Heart left ventricle (tissue), 16 donors: ENCODE measurements at regions not wholly inside any gene's neighbourhood (a gene's known extent, or its start where the extent isn't known, plus 50 kb on each side); places are given as distances from the start of the nearest gene placed in this dataset.
A peak's percentile ranks its signal among the peaks of the same experiment; 100 is the strongest.

Experiments
- ATAC-seq, 4 donors: fragments of 200-7000 bp; cut with Tn5 transposase; one replicate each; pipeline ENCODE4 v1.9.1; 2020 to 2022; ENCODE audit warnings: moderate library complexity in 4 of 4, mild to moderate bottlenecking in 3 of 4, moderate number of reproducible peaks in 1 of 4
- DNase-seq, 5 donors: peaks; one replicate each; pipeline ENCODE4 v3.0.0-alpha.2; 2020
- H3K27ac ChIP-seq, 12 donors: fragments of 200-600 bp; sonication (generic) in 4 of 12; one replicate each; pipeline versions ENCODE4 v1.5.0 to v1.8.0; 2016 to 2022; ENCODE audit warnings: mild to moderate bottlenecking in 2 of 12
- H3K27me3 ChIP-seq, 9 donors: fragments of 200-600 bp; sonication (generic) in 2 of 9; one replicate each; pipeline versions ENCODE4 v1.5.1 to v1.8.0; 2016 to 2022; ENCODE audit warnings: mild to moderate bottlenecking in 3 of 9
- H3K36me3 ChIP-seq, 9 donors: fragments of 200-600 bp; sonication (generic) in 2 of 9; one replicate each; pipeline versions ENCODE4 v1.5.0 to v1.8.0; 2018 to 2022; ENCODE audit warnings: mild to moderate bottlenecking in 2 of 9
- H3K4me1 ChIP-seq, 12 donors: fragments of 200-600 bp; sonication (generic) in 4 of 12; one replicate each; pipeline versions ENCODE4 v1.5.0 to v1.8.0; 2016 to 2022; ENCODE audit warnings: mild to moderate bottlenecking in 3 of 12
- H3K4me3 ChIP-seq, 12 donors: fragments of 200-600 bp; sonication (generic) in 4 of 12; one replicate each; pipeline versions ENCODE4 v1.5.0 to v1.8.0; 2017 to 2022; ENCODE audit warnings: mild to moderate bottlenecking in 9 of 12, moderate library complexity in 4 of 12
- H3K9me3 ChIP-seq, 12 donors: fragments of 200-600 bp; sonication (generic) in 4 of 12; one replicate each; pipeline versions ENCODE4 v1.5.0 to v1.8.0; 2016 to 2022; ENCODE audit warnings: mild to moderate bottlenecking in 1 of 12
- CTCF ChIP-seq, 12 donors: fragments of 200-600 bp; sonication (generic) in 4 of 12; IDR thresholded peaks; one replicate each; pipeline versions ENCODE4 v1.5.0 to v1.8.0; 2018 to 2022; ENCODE audit warnings: antibody characterized with exemption in 12 of 12, mild to moderate bottlenecking in 5 of 12
- POLR2A ChIP-seq, 2 donors: fragments of 450-650 bp; IDR thresholded peaks; one replicate each; pipeline ENCODE4 v1.6.1; 2017; ENCODE audit warnings: antibody characterized with exemption in 2 of 2, mild to moderate bottlenecking in 2 of 2, moderate library complexity in 2 of 2
- WGBS, 4 donors: extraction: QIAGEN DNeasy Blood & Tissue Kit in 2 of 4; methylation state at CpG; one replicate each; pipeline versions ENCODE4 v1.1.5 to v1.1.7; 2013 to 2018; 5-methylcytosine and 5-hydroxymethylcytosine counted together
- intact Hi-C, 10 donors: fragments of 100-400 bp; cut with DNase I; formaldehyde crosslinking; loops; one replicate each; pipeline versions ENCODE4 v1.11.1 to v1.14.2; 2022
- donor health status: ischemic (EF 13 %, LVEDD 7.1; RV severe dilation, severe dysfunction).
- donor health status: healthy with polysubstance abuse.
- donor health status: DM: no; HTN: yes; CAD: no.
- donor health status: DM: no; HTN: no; CAD: no.
- donor health status: ischemic (EF 25% LVEDD 6.9; RV normal size, moderate dysfunction).
- donor health status: ischemic (EF 25% LVEDD 5.7; RV mildly dilated, moderate dysfunction).
- donor health status: healthy.
- donor health status: DM: yes; HTN: yes; CAD: no.
- donor health status: ischemic (EF 35%, LVEDD 5.7; RV mildly dilated, moderate dysfunction).
- donor health status: nonischemic (EF 11% LVEDD 7.7; RV severe dilation, severe dysfunction).
- donor health status: DM: yes; HTN: yes; CAD: no.
- donor health status: PGD.
- donor health status: ischemic (EF 29% LVEDD 5.4; RV normal size, mild dysfunction).
- donor health status: nonischemic (EF 23%, LVEDD 6.1; RV moderate dilation, normal function).

GRCh38 chr5:3780907-3781306 is 185.3 kb downstream of the IRX1 start:
- Histone ChIP-seq H3K36me3 (no peaks in the 10 kb centered on the region), H3K4me1 (peaks cover 0 to 10% (median 0%) of the 10 kb centered on the region in 12 donors), H3K27ac (no peak overlapping the region), H3K27me3 (no peaks in the 10 kb centered on the region), H3K9me3 (no peaks in the 10 kb centered on the region), H3K4me3 (no peak overlapping the region)
- DNase-seq (no peak), ATAC-seq (peak in 2 of 4 donors; percentile 18 to 24)
- intact Hi-C loops: no loop called here
- 71 to 75% (median 75%) methylated on average over 7 to 11 of the region's 11 CpGs for WGBS, 4 donors
- TF ChIP-seq CTCF (IDR thresholded peaks at IDR 0.05): no peak
- no peak for TF ChIP-seq POLR2A (IDR thresholded peaks at IDR 0.05)

DNA sequence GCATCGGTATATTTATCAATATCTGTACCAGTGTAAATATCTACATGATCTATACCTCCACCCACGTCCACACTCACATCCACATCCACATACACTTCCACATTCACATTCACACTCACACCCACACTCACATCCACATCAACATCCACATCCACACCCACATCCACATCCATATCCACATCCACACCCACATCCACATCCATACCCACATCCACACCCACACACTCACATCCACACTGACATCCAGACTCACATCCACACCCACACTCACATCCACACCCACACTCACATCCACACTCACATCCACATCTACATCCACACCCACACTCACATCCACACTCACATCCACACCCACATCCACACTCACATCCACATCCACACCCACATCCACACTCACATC is 189.2 kb downstream of the IRX1 start:
- Histone ChIP-seq H3K27ac (no peak overlapping the region), H3K9me3 (no peaks in the 10 kb centered on the region), H3K27me3 (no peaks in the 10 kb centered on the region), H3K4me1 (no peaks in the 10 kb centered on the region), H3K4me3 (no peak overlapping the region), H3K36me3 (no peaks in the 10 kb centered on the region)
- WGBS, 4 donors: 76 to 81% (median 78%) methylated on average over 2 of the region's 2 CpGs
- no peak for DNase-seq
- ATAC-seq: no peak
- intact Hi-C loops: no loop called here
- no peak for TF ChIP-seq POLR2A (IDR thresholded peaks at IDR 0.05)
- TF ChIP-seq CTCF (IDR thresholded peaks at IDR 0.05): no peak

GRCh38 chr5:3786165-3786564 is 190.5 kb downstream of the IRX1 start:
- intact Hi-C loops: no loop called here
- DNase-seq: no peak
- WGBS, 4 donors: 82 to 90% (median 88%) methylated on average over 2 of the region's 2 CpGs

GRCh38 chr5:3786891-3787430 is 191.3 kb downstream of the IRX1 start:
- WGBS, 4 donors: 61 to 67% (median 64%) methylated on average over 14 of the region's 14 CpGs
- Histone ChIP-seq H3K4me3 (no peak overlapping the region), H3K27ac (no peak overlapping the region), H3K4me1 (no peaks in the 10 kb centered on the region), H3K36me3 (no peaks in the 10 kb centered on the region), H3K27me3 (peaks cover 0 to 3% (median 0%) of the 10 kb centered on the region in 9 donors), H3K9me3 (no peaks in the 10 kb centered on the region)
- ATAC-seq (no peak), DNase-seq (no peak)
- intact Hi-C loops: no loop called here
- TF ChIP-seq CTCF (IDR thresholded peaks at IDR 0.05) (no peak), POLR2A (IDR thresholded peaks at IDR 0.05) (no peak)

More at GRCh38 chr5:3786165-3786564, 190.5 kb downstream of the IRX1 start:
- no peak for ATAC-seq
- Histone ChIP-seq H3K4me3 (no peak overlapping the region), H3K36me3 (no peaks in the 10 kb centered on the region), H3K9me3 (no peaks in the 10 kb centered on the region), H3K27me3 (peaks cover 0 to 3% (median 0%) of the 10 kb centered on the region in 9 donors), H3K27ac (no peak overlapping the region), H3K4me1 (no peaks in the 10 kb centered on the region)
- TF ChIP-seq POLR2A (IDR thresholded peaks at IDR 0.05) (no peak), CTCF (IDR thresholded peaks at IDR 0.05) (no peak)
